ENCODE measurements at regions not wholly inside any gene's neighbourhood (a gene's known extent, or its start where the extent isn't known, plus 50 kb on each side); places are given as distances from the start of the nearest gene placed in this dataset.

DNA sequence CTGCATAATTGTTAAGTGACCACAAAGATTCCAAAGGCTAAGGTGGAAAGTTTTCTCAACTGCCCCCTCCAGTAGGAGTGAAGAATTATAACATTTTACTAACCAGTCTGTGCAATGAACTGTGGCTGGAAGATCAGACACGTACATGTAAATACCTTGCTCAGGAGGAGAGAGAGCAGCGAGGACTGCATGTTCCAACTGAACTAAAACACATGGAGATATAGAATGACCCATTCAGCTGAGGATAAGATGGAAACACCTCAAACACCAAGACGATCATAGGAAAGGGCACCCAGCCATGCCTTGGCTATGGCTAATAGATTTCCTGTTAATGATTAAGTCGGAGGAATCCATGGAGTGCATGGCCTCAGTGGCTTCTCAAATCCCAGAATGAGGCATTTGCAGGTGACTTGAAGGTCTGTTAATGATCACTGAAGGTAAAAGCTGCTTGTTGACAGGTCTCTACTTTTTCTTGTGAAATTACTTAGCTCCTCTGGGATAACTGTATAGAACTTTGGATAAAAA, 875.6 kb downstream of the TFAP2A start:
- no peak overlapping the region for H3K27ac ChIP-seq
- TF ChIP-seq, protein P1, sequence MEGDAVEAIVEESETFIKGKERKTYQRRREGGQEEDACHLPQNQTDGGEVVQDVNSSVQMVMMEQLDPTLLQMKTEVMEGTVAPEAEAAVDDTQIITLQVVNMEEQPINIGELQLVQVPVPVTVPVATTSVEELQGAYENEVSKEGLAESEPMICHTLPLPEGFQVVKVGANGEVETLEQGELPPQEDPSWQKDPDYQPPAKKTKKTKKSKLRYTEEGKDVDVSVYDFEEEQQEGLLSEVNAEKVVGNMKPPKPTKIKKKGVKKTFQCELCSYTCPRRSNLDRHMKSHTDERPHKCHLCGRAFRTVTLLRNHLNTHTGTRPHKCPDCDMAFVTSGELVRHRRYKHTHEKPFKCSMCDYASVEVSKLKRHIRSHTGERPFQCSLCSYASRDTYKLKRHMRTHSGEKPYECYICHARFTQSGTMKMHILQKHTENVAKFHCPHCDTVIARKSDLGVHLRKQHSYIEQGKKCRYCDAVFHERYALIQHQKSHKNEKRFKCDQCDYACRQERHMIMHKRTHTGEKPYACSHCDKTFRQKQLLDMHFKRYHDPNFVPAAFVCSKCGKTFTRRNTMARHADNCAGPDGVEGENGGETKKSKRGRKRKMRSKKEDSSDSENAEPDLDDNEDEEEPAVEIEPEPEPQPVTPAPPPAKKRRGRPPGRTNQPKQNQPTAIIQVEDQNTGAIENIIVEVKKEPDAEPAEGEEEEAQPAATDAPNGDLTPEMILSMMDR (conservative IDR thresholded peaks at IDR 0.05) = no peak

DNA sequence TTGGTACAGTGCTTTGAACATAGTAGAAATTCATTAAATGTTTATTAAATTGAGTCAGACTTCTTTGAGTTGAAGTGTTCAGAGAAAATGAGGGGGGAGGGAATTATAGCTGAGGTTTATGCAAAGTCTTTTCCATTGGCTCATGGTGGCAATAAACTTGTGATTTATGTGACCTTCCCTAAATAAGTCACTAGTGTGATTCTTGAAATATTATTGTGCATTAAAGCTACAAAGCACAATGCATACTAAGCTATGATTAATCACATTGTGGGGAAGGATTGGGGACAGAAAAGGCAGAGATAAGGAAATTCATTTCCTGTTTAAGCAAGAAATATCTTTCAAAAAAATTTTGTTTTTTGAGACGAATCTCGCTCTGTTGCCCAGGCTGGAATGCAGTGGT, 877.5 kb downstream of the TFAP2A start:
- no peak overlapping the region for H3K27ac ChIP-seq
- TF ChIP-seq, protein P1 (conservative IDR thresholded peaks at IDR 0.05) = no peak

DNA sequence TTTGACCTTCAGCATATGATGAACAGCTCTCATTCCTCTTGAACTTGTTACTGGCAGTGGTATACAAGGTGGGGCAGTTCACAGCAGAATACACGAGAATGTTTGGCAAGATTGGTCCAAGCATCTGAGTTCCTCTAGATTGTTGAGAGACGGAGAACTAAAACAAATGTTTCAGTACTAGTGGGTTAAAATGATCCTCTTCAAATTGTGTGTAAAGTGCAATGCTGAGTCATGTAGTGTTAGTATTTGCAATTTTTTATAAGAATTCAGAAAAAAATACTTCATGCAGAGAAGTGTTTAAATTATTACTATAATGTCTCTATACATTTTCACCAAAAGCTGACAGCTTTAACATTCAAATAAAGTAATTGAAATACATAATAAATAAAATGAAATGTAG, 879.8 kb downstream of the TFAP2A start:
- TF ChIP-seq, protein P1 (conservative IDR thresholded peaks at IDR 0.05) = no peak
- H3K27ac ChIP-seq = no peak overlapping the region

DNA sequence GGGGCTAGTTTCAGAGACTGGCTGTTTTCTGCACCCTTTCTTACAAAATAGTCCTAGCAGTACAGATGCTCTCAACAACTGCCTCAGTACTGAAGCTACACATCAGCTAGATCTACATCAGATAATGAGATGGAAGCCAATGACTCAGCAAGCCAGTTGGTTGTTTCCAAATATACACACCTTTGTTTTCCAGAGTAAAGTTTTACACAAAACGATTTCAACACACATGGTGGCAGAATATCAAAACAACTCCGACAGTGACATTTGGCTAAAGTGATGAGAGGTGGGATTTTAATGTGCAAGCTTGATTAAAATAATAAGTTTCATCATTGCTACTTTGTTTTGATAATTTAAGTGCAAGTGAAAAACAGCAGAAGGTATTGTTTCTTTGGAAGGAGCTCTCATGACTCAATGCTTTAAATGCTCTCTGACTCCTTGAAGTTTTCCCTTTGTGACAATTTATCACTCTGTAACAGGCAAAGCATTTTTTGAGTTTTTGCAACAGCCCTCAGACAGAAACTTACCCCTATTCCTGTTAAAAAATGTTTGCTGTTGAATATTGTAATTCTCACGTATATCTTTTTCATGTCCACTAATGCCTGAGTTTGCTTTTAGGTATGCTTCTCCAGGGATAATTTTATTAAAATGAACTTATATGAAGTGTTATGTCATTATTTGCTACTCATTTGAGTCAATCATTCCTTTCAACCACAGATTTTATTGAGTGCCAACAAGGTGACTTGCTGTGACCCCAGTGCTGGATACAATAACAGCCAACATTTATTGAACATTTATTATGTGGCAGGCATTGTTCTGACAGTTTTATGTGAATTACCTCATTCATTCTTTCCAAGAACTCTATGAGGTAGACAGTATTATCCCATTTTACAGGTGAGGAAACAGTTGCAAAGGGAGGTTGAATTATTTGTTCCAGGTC, 882.0 kb downstream of the TFAP2A start:
- TF ChIP-seq, protein P1 (conservative IDR thresholded peaks at IDR 0.05) = no peak
- H3K27ac ChIP-seq = no peak overlapping the region

DNA sequence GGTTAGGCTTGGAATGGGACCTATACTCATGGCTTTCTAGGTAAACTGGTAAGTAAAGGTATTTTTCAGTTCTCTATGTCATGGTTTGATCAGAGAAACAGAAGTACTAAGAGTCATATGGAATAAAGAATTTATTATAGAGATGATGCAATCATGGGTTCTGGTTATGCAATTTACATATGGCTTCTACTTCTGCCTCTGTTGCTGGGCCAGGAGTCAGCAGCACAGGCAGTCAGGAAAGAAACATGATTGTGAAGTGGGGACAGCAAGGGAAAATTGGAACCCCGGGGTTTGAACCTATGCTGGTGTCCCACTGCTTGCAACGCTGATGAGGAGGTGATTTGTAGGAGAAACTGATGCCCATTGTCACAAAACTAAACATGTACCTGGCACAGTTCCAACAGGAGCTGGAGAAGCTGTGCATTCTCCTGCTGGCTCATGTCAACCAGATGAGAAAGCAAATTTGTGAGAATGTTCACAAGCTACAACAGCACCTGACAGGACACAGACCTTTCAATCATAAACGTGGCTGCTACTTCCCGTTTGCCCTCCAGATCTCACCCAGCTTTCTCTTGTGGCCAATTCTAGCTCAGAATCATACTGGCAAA, 887.1 kb downstream of the TFAP2A start:
- H3K27ac ChIP-seq = no peak overlapping the region
- TF ChIP-seq, protein P1 (conservative IDR thresholded peaks at IDR 0.05) = no peak

DNA sequence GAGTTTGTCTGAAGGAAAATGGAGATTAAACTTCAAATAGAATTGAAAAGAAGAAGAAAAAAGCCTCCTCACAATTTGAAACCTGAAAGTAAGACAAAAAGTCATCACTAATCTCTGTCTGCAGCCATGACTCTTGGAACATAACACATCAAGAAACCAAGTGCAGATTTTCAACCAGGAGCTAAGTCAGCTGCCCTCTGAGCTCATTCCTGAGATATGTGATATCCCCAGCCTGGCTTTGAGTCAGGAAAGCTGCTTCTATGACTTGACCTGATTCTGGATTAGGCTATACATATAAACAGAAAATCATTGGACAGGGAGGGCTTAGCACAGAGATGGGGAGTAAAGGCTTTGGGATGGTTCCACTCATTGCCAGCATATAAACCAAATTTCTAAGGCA, 891.4 kb downstream of the TFAP2A start:
- TF ChIP-seq, protein P1 (conservative IDR thresholded peaks at IDR 0.05) = no peak
- no peak overlapping the region for H3K27ac ChIP-seq

DNA sequence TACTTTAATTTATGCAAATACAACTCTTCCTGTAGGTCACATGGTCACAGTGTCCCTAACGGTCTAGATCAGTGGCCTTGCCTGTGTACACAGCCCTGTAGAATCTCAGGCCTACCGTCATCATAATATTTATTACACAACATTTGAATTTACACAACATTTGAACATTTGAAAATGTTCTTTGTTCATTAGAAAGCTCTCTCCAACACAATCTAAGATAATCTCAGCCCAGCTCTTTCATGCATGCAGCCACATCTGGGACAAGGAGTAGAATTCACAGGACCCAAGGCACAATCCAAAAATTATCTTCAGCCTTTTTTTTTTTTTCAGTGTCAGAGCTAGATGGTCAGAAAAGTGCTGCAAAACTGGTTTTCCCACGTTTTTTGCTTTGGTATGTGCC, 892.8 kb downstream of the TFAP2A start:
- no peak overlapping the region for H3K27ac ChIP-seq

More for the DNA sequence above, 892.8 kb downstream of the TFAP2A start:
- TF ChIP-seq, protein P1 (conservative IDR thresholded peaks at IDR 0.05) = no peak

Data from VCaP (cell line).